HG02840 (cell line): ENCODE measurements at regions not wholly inside any gene's neighbourhood (a gene's known extent, or its start where the extent isn't known, plus 50 kb on each side); places are given as distances from the start of the nearest gene placed in this dataset.
"Not testable (repeated sequence)": the region's sequence is repeated elsewhere in the genome, so short reads cannot be mapped to it uniquely, and the experiment has no call there.

Experiments used
- ATAC-seq: cut with Tn5 transposase; IDR thresholded peaks from one replicate; pipeline ENCODE4 v1.9.1; 2021; ENCODE audit warnings: mild to moderate bottlenecking, moderate library complexity, moderate number of reproducible peaks; ENCODE audit not compliant: unreplicated experiment, low FRiP score

- ATAC-seq, result no peak
These were observed 627.3 kb downstream of the PLOD2 start for GRCh38 chr3:145533696-145534095.

- ATAC-seq, result no peak
These were observed 624.5 kb downstream of the PLOD2 start for GRCh38 chr3:145536461-145536860.

GRCh38 chr3:145550522-145550921 is 610.5 kb downstream of the PLOD2 start:
- ATAC-seq, result no peak

GRCh38 chr3:145557405-145557804 is 603.6 kb downstream of the PLOD2 start:
- ATAC-seq, result no peak

- no peak for ATAC-seq
These were observed 582.5 kb downstream of the PLOD2 start for GRCh38 chr3:145578471-145578870.

- ATAC-seq, result no peak
These were observed 579.3 kb downstream of the PLOD2 start for GRCh38 chr3:145581694-145582093.

- no peak for ATAC-seq
These were observed 556.1 kb downstream of the PLOD2 start for GRCh38 chr3:145604851-145605250.

- ATAC-seq, result no peak
These were observed 541.0 kb downstream of the PLOD2 start for GRCh38 chr3:145620002-145620401.

GRCh38 chr3:145620486-145620885 is 540.5 kb downstream of the PLOD2 start:
- no peak for ATAC-seq

GRCh38 chr3:145623349-145623748 is 537.6 kb downstream of the PLOD2 start:
- ATAC-seq, result no peak

- ATAC-seq, result no peak
These were observed 532.8 kb downstream of the PLOD2 start for GRCh38 chr3:145628211-145628610.

- ATAC-seq, result no peak
These were observed 523.9 kb downstream of the PLOD2 start for GRCh38 chr3:145637105-145637504.

- ATAC-seq, result no peak
These were observed 521.9 kb downstream of the PLOD2 start for GRCh38 chr3:145639003-145639606.

GRCh38 chr3:145639875-145640274 is 521.1 kb downstream of the PLOD2 start:
- no peak for ATAC-seq

GRCh38 chr3:145648396-145648795 is 512.6 kb downstream of the PLOD2 start:
- ATAC-seq, result no peak

- no peak for ATAC-seq
These were observed 511.6 kb downstream of the PLOD2 start for GRCh38 chr3:145649368-145649887.

GRCh38 chr3:145650170-145650569 is 510.8 kb downstream of the PLOD2 start:
- no peak for ATAC-seq

- ATAC-seq, result no peak
These were observed 489.9 kb downstream of the PLOD2 start for GRCh38 chr3:145671121-145671520.

GRCh38 chr3:145673838-145674237 is 487.1 kb downstream of the PLOD2 start:
- no peak for ATAC-seq

- ATAC-seq, result no peak
These were observed 482.6 kb downstream of the PLOD2 start for GRCh38 chr3:145678401-145678800.

- no peak for ATAC-seq
These were observed 479.8 kb downstream of the PLOD2 start for GRCh38 chr3:145681181-145681580.

- ATAC-seq, result not testable (repeated sequence)
These were observed 473.0 kb downstream of the PLOD2 start for GRCh38 chr3:145687978-145688377.

GRCh38 chr3:145692751-145693150 is 468.2 kb downstream of the PLOD2 start:
- no peak for ATAC-seq
